GM23338 (cell line): ENCODE measurements at regions not wholly inside any gene's neighbourhood (a gene's known extent, or its start where the extent isn't known, plus 50 kb on each side); places are given as distances from the start of the nearest gene placed in this dataset.

Experiments used
- ATAC-seq: fragments of 200-7000 bp; cut with Tn5 transposase; 3 replicates; pipeline ENCODE4 v1.9.1; 2020
- DNase-seq: peaks from one replicate; pipeline ENCODE4 v3.0.0-alpha.2; 2015; ENCODE audit warnings: low spot score
- H2AFZ ChIP-seq: fragments of 200-600 bp; sonication (generic); 2 replicates; pipeline ENCODE4 v1.8.0; 2016; ENCODE audit warnings: antibody characterized with exemption, mild to moderate bottlenecking, moderate library complexity
- H3F3A ChIP-seq: fragments of 200-600 bp; sonication (generic); replicated peaks from 2 replicates; pipeline ENCODE4 v1.8.0; 2017; ENCODE audit warnings: antibody characterized with exemption, mixed run types, low read depth
- H3K27ac ChIP-seq: fragments of 200-600 bp; sonication (generic); 2 replicates; pipeline ENCODE4 v1.6.1; 2016; ENCODE audit warnings: low read depth
- H3K27me3 ChIP-seq: fragments of 200-600 bp; sonication (generic); 2 replicates; pipeline ENCODE4 v1.8.0; 2016; ENCODE audit warnings: mild to moderate bottlenecking, mixed run types, moderate library complexity; ENCODE audit not compliant: insufficient read depth
- H3K36me3 ChIP-seq: fragments of 200-600 bp; sonication (generic); 2 replicates; pipeline ENCODE4 v1.8.0; 2016; ENCODE audit warnings: mild to moderate bottlenecking; ENCODE audit not compliant: insufficient read depth
- H3K4me1 ChIP-seq: fragments of 200-600 bp; sonication (generic); 2 replicates; pipeline ENCODE4 v1.8.0; 2016; ENCODE audit warnings: mild to moderate bottlenecking, moderate library complexity; ENCODE audit not compliant: insufficient read depth
- H3K4me2 ChIP-seq: fragments of 200-600 bp; sonication (generic); 2 replicates; pipeline ENCODE4 v1.7.1; 2017; ENCODE audit warnings: mixed run types
- H3K4me3 ChIP-seq: fragments of 200-600 bp; sonication (generic); 2 replicates; pipeline ENCODE4 v1.6.1; 2016; ENCODE audit warnings: mixed run types
- H3K79me2 ChIP-seq: fragments of 200-600 bp; sonication (generic); replicated peaks from 2 replicates; pipeline ENCODE4 v1.8.0; 2017; ENCODE audit warnings: mild to moderate bottlenecking; ENCODE audit not compliant: insufficient read depth
- H3K9me2 ChIP-seq: fragments of 200-600 bp; sonication (generic); 2 replicates; pipeline ENCODE4 v1.8.0; 2017; ENCODE audit not compliant: insufficient read depth
- H4K20me1 ChIP-seq: fragments of 200-600 bp; sonication (generic); replicated peaks from 2 replicates; pipeline ENCODE4 v1.8.0; 2017; ENCODE audit warnings: mild to moderate bottlenecking; ENCODE audit not compliant: insufficient read depth
- H3K27ac Mint-ChIP-seq: 2 replicates; pipeline ENCODE4 v1.8.0; 2020; ENCODE audit warnings: inconsistent platforms, mild to moderate bottlenecking, moderate library complexity, mixed read lengths
- H3K27me3 Mint-ChIP-seq: 3 replicates; pipeline ENCODE4 v1.8.0; 2022; ENCODE audit warnings: low read depth, mild to moderate bottlenecking, moderate library complexity, mixed read lengths, inconsistent platforms; ENCODE audit not compliant: insufficient read depth, poor library complexity
- H3K36me3 Mint-ChIP-seq: 3 replicates; pipeline ENCODE4 v1.8.0; 2021; ENCODE audit warnings: low read depth, mild to moderate bottlenecking, inconsistent platforms, moderate library complexity, mixed read lengths
- H3K4me1 Mint-ChIP-seq: 3 replicates; pipeline ENCODE4 v1.8.0; 2020; ENCODE audit warnings: mild to moderate bottlenecking, inconsistent platforms, mixed read lengths
- H3K4me3 Mint-ChIP-seq: 3 replicates; pipeline ENCODE4 v1.8.0; 2021; ENCODE audit warnings: moderate library complexity, mild to moderate bottlenecking, inconsistent platforms, mixed read lengths
- H3K9me3 Mint-ChIP-seq: 3 replicates; pipeline ENCODE4 v1.8.0; 2020; ENCODE audit warnings: moderate library complexity, mild to moderate bottlenecking, inconsistent platforms, mixed read lengths
- CREB1 ChIP-seq: fragments of 250-450 bp; sonication (Bioruptor Pico); IDR thresholded peaks from 2 replicates; pipeline ENCODE4 v1.5.0; 2020; ENCODE audit warnings: low read depth, mild to moderate bottlenecking, moderate library complexity
- CTCF ChIP-seq, 2 experiments: fragments of 200-600 bp in 1 of 2; sonication (generic) in 1 of 2; conservative IDR thresholded peaks; 2 replicates each; pipeline versions ENCODE4 v1.5.1 to v1.6.1; 2016 to 2017; ENCODE audit warnings: antibody characterized with exemption in 2 of 2, low read depth in 2 of 2, mild to moderate bottlenecking in 2 of 2, moderate library complexity in 1 of 2
- EZH2 ChIP-seq: fragments of 200-600 bp; sonication (generic); IDR thresholded peaks from one replicate; pipeline ENCODE4 v1.8.0; 2017; ENCODE audit warnings: antibody characterized with exemption, mild to moderate bottlenecking, low read depth; ENCODE audit not compliant: unreplicated experiment
- EZH2phosphoT487 ChIP-seq: fragments of 200-600 bp; sonication (generic); IDR thresholded peaks from one replicate; pipeline ENCODE4 v1.8.1; 2018; ENCODE audit warnings: antibody characterized with exemption; ENCODE audit not compliant: unreplicated experiment
- JUNB ChIP-seq: IDR thresholded peaks from one replicate; pipeline ENCODE4 v1.6.1; 2016; ENCODE audit warnings: antibody characterized with exemption; ENCODE audit not compliant: unreplicated experiment
- NANOG ChIP-seq: IDR thresholded peaks from 2 replicates; pipeline ENCODE4 v1.6.1; 2016; ENCODE audit warnings: antibody characterized with exemption, borderline replicate concordance
- POLR2AphosphoS5 ChIP-seq: IDR thresholded peaks from 2 replicates; pipeline ENCODE4 v1.6.1; 2016; ENCODE audit warnings: antibody characterized with exemption, low read depth
- REST ChIP-seq: IDR thresholded peaks from one replicate; pipeline ENCODE4 v1.6.1; 2018; ENCODE audit warnings: antibody characterized with exemption; ENCODE audit not compliant: unreplicated experiment
- STAT1 ChIP-seq: IDR thresholded peaks from one replicate; pipeline ENCODE4 v1.6.1; 2016; ENCODE audit warnings: antibody characterized with exemption; ENCODE audit not compliant: unreplicated experiment
- ZNF114 ChIP-seq: fragments of 250-450 bp; sonication (Bioruptor Pico); IDR thresholded peaks from 2 replicates; pipeline ENCODE4 v1.5.0; 2020; ENCODE audit warnings: mild to moderate bottlenecking, moderate library complexity
- ZNF331 ChIP-seq: fragments of 250-450 bp; sonication (Bioruptor Pico); IDR thresholded peaks from 2 replicates; pipeline ENCODE4 v1.5.0; 2020; ENCODE audit warnings: low read depth, mild to moderate bottlenecking, moderate library complexity
- ZNF462 ChIP-seq: fragments of 250-450 bp; sonication (Bioruptor Pico); IDR thresholded peaks from 2 replicates; pipeline ENCODE4 v1.5.0; 2020; ENCODE audit warnings: mild to moderate bottlenecking, moderate library complexity
- TF ChIP-seq, protein P1 (sequence below): IDR thresholded peaks from 2 replicates; pipeline ENCODE4 v1.6.1; 2016; ENCODE audit warnings: antibody characterized with exemption

- Histone ChIP-seq H4K20me1 (no peaks in the 10 kb centered on the region), H3K27ac (no peak overlapping the region), H3K4me2 (no peak overlapping the region), H3K36me3 (no peaks in the 10 kb centered on the region), H3F3A (no peaks in the 10 kb centered on the region), H3K27me3 (no peaks in the 10 kb centered on the region), H3K9me2 (no peaks in the 10 kb centered on the region), H3K79me2 (no peaks in the 10 kb centered on the region), H2AFZ (no peak overlapping the region), H3K4me3 (no peak overlapping the region), H3K4me1 (no peaks in the 10 kb centered on the region; the same call in 1 of the 2 replicates)
- Mint-ChIP-seq H3K4me3 (no peak overlapping the region), H3K27ac (no peak overlapping the region), H3K36me3 (no peaks in the 10 kb centered on the region; the same call in 2 of the 3 replicates), H3K9me3 (no peaks in the 10 kb centered on the region; the same call in 2 of the 3 replicates), H3K4me1 (peaks cover 14% of the 10 kb centered on the region), H3K27me3 (peaks cover 12% of the 10 kb centered on the region)
- no peak for DNase-seq
- ATAC-seq, result no peak
- TF ChIP-seq ZNF331 (CRISPR knock-in tag) (no peak), EZH2 (no peak), CTCF (conservative IDR thresholded peaks at IDR 0.05; ENCODE audit: low read depth in 2 of 2) (no peak), POLR2AphosphoS5 (no peak), CREB1 (CRISPR knock-in tag) (no peak), NANOG (no peak), ZNF114 (CRISPR knock-in tag) (no peak), ZNF462 (CRISPR knock-in tag) (no peak), STAT1 (no peak), REST (no peak), EZH2phosphoT487 (no peak), JUNB (no peak)
- TF ChIP-seq, protein P1, sequence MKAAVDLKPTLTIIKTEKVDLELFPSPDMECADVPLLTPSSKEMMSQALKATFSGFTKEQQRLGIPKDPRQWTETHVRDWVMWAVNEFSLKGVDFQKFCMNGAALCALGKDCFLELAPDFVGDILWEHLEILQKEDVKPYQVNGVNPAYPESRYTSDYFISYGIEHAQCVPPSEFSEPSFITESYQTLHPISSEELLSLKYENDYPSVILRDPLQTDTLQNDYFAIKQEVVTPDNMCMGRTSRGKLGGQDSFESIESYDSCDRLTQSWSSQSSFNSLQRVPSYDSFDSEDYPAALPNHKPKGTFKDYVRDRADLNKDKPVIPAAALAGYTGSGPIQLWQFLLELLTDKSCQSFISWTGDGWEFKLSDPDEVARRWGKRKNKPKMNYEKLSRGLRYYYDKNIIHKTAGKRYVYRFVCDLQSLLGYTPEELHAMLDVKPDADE, result no peak
Observed at GRCh38 chr22:27028093-27028492, 370.7 kb downstream of the MIAT start.
